RPMI8226 (cell line): ENCODE measurements at regions not wholly inside any gene's neighbourhood (a gene's known extent, or its start where the extent isn't known, plus 50 kb on each side); places are given as distances from the start of the nearest gene placed in this dataset.

Experiments
- DNase-seq: peaks from one replicate; pipeline ENCODE4 v3.0.0-alpha.2; 2015

DNA sequence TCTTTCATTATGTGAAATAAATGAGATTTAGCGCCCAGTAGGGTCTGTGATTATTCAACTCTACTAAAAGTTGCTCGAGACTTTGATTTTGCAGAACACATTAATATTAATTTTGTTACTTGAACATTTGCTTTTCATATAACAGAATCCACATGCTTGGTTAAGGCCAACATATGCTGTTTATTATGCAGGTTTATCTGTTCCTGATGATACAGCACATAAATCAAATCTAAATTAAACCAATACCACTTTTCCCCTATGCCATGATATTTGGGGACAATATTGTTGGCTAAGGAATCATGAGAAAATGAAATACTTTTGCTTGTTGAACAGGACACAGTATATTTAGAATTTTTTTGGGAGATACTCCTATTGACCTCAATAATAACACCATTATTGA, 291.1 kb downstream of the USP25 start:
- DNase-seq: no peak

DNA sequence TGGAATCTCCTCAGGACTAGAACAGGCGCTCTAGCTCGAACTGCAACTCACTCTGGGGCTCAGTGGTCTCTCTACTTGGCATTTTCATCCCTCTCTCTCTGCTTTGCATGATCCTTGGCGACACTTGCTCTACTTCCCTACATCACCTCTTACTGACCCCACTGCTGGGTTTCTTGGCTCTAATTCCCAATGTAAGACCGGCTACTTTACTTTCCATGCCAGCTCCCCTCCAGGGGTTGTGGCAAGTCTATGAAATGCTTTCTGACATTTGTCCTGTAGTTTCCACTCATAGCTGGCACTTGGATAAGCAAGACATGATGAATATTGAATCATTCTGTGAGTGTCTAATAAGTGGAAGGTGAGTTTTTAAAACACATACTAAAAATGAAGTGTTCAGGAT, 292.3 kb downstream of the USP25 start:
- no peak for DNase-seq

DNA sequence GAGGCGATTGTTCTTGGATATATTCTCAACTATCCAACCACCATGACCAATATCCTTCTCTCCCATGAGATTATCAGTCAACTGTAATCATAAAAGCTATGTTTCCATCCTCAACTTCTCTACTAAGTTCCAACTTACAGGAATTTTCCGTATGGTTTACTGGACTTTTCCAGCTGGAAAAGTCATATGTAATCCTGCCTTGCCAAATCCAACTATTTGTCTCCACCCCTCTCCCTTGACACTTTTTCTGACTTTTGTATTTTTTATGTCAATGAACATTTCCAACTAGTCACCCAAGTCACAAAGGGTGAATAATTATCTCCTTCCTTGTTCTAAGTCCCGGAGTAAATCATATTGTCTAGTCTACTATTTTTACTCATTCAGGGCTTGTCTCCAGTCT, 293.1 kb downstream of the USP25 start:
- no peak for DNase-seq

DNA sequence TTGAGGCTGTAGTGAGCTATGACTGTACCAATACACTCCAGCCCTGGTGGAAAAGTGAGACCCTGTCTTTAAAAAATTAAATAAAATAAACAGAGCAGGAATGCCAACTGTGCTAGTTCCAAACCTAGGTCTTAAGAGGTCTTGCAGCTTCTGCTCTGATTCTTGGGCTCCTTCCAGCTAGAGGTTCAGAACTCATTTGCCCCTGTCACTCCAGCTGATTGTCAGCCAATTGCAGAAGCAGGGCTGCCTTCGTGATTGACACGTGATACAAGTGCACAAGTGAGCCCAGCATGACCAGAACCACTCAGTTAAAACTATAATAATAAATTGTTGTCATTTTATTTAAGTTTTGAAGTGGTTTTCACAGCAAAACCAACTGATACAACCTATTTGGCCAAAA, 298.4 kb downstream of the USP25 start:
- DNase-seq: no peak

DNA sequence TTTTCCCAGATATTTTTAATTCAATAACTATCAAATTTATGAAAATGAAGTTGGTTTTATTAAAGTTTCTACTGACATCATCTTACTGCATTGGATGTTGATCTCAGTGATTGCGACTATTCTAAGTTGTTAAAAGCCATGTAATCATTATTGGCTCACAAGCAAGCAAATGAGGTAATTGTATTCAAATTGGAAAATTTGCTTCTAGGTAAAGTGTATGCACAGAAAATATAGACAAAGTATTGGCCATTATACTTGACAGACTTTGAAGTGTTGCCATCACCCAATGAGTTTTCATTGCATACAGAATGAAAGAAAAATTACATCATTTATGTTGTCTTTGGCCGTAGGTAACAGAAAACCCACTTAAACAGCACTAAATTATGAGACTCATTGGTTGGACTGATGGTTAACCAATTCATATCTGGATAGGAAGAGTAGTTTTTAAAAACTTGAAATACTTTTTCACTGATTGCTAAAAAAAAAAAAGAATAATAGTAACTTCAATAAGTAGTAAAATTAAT, 299.2 kb downstream of the USP25 start:
- DNase-seq: no peak

DNA sequence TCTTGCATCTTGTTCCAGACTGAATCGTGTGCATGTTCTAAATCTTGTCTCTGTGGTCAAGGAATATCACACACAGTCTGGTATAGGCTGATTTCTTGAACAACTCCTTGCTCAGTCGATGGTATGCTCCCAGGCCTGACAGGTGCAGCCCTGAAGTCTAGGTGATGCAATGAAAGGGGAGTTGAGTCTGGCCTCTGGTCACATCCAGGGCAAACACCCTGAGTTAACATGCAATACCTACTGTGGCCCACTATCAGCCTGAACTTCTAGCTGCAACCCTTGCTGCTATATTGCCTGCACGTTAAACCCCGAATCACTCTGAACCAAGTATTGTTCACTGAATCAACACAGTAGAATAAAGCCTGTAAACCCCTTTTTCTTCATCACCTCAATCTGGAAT, 303.4 kb downstream of the USP25 start:
- no peak for DNase-seq

DNA sequence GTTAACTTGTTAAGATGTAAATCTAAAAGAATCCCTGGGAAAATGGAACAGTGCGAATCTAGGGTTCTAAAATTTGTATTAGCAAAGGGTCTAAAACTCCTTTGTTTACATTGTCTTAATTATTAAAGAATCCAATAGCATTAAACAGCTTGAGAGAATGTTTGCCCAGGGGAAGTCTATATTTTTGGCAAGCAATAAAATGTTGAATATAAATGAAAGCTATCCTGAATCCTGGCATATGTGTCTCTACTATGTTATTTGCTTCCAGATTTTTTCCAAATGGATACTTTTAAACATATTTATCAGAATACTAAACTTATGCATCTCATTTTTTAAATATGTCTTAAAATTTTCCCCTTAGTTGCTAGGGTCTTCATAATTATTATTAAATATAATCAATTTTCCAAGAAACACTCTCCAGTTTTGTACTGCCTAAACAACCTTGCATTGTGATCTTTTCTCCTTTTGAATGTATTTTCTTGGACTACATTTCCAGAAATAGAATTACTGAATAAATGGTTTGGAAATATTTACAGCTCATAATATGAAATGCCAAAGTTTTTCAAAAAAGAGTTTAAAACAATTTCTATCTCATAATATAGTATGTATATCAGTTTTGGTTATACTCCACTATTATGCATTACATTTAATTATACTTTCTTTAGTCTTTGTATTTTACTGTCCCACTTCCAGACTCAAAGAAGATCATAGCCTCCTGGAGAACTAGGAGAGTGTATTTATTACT, 304.8 kb downstream of the USP25 start:
- no peak for DNase-seq

DNA sequence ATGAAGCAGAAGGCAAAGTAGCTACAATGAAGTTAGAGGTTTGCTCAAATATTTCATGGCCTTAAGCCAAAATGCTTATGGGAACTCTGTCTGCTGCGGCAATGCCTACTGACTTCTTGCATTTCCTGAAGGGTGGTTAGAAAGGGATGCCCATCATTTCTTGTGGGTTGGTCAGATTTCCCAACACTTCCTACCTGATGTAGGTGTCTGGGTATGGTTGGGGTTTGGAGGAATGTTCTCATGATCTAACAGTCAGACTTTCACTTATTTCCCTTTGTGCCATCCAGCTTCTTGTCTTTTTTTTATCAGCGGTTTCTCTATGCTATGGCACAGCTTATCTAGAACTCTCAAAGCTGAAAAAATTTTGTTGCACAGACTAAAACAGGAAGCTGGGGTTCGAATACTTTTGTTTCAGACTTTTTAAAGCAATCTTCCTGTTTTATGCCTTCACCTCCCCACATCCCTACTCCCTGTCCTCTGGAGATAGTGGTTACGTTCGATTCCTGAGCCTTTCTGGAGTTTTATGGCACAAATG, 307.7 kb downstream of the USP25 start:
- no peak for DNase-seq

DNA sequence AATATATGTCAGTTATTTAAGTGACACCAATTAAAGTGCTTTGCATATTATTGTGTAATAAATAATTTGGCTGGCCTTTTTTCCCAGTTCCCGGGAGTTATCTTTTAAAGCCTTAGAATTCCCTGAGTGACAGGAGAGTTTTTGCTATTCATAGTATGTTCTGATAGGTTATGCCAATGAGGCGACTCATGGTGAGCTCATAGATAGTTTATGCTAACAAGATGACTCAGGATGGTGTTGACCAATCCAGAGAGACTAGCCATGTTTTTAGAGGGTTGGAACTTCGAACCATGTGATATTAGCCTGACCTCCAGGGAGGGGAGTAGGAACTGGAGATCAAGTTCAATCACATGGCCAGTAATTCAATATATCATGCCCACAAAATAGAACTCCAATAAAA, 310.8 kb downstream of the USP25 start:
- DNase-seq: no peak

DNA sequence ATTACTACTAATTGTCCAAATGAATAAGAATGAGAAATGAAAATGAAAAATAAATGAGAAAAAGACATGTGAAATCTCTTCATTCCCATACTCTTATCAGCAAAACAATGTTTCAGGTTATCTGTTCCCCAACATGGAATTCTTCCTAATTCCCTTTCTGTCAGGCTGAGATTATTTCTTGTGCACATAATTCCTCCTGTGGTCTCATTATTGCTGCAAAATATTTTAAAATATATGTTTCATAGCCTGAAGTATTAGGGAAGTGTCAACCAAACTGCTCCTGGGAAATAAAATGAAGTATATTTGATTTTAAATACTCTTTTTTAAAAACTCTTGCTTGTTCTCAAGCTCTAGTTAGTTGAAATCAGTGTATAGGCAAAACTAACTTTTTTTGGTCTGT, 314.9 kb downstream of the USP25 start:
- DNase-seq: no peak

DNA sequence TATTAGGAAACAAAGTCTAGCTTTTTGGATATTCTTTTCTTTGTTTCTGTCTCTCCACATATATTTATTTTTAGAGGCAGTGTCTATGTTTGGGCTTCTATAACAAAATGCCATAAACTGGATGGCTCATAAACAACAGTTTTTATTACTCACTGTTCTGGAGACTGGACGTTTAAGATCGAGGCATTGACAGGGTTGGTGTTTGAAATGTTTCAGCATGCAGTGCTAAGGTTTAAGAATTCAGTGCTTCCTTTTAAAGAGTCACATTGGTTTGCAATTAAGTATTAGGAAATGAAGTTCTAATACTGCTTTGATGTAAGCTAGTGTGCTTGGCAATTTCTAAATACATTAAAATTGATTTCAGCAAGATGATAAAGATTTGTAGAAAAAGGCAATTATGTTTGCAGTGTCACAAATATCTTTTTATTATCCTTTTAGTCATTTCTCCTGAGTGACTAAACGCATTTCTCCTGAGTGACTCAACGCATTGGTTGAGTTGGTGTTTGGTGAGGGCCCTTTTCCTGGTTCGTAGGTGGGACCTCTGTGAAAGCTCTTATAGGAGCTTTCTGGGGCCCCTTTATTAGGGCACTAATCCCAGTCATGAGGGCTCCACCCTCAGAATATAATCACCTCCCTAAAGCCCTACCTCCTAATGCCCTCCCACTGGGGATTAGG, 317.0 kb downstream of the USP25 start:
- DNase-seq: no peak

DNA sequence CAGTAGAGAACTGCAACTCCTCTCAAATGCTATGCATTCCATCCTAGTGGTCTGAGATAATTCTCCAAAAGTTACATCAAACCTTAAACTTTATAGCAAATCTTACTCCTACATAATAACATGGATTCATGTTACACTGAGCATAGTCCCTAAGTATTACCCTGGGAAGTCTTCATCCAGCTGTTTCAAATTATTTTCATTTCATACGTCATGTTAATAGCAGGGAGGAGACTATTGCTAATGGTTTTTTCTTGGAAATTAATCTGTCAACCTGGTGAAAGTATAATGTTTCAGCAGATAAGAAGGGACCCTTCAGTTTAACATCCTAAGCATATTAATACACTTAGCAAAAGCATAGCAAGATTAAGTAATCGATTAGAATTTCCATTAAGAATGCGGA, 318.1 kb downstream of the USP25 start:
- no peak for DNase-seq

DNA sequence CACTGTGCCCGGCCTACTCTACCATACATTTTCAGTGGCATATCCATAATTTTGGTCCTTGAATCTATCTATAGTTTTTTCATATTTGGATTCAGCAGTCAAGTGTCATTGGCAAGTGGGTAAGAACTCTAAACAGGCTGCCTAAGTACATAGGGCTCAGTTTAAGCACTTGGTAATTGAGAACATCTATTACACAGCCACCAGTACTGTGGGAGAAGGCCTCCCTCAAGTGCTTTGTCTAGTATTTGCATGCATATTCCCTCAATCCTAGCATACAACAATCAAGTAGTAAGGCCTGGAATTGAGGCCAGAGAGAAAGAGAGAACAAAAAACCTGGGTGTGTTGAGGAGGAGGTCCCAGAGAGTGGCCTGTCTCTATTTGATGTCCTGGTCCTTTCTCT, 325.2 kb downstream of the USP25 start:
- no peak for DNase-seq

DNA sequence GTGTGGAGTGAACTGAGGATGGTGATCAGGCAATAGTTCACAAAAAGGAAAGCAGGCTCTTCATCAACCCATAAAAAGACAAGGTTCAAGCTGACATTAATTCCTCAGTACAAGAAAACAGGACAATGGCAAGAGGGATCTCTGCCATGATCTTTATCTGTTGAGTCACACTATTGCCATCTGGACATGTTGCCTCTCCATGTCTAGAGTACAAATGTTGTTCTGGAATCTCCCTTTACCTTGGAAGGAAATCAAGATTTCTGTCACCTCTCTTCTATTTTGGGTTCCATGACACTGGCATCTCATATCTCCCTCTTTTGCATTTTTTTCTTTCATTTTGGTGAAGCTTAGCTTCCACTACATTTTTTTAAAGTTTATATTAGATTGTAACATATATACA, 329.1 kb downstream of the USP25 start:
- no peak for DNase-seq

DNA sequence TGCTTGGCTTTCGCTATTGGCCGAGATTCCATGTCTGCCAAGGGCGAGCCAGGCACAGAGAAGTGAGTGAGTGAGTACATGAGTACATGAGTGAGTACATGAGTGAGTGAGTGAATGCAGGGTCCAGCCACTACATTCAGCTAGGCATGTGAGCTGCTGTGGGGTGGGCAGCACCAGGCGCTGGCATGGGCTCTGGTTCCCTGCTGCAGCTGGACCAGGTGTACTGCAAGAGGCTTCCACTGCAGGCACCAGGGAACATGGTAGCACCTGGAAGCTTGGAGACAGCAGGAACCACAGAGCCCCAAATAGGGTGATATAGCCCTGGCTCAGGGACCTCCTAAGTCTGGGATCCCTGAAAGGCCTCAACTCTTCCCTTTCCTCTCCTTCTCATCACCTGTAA, 330.2 kb downstream of the USP25 start:
- no peak for DNase-seq

DNA sequence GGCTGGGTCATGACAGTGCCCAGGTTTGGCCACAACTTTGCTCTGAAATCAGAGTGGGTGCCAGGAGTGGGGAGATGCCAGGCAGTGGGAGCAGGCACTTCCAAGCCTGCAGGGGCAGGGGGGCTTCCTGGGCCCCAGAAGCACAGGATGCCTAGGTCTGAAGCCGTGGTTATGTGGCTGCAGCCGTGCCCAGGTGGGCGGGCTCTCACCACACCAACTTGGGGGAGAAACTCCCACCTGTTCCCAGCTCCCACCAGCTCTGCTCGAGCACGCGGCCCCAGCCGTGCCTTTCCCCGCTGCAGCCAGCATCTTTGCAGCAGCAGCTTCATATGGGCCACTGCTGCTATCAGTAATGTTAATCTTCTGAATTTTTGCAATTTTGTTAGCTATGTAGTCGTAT, 331.4 kb downstream of the USP25 start:
- no peak for DNase-seq

DNA sequence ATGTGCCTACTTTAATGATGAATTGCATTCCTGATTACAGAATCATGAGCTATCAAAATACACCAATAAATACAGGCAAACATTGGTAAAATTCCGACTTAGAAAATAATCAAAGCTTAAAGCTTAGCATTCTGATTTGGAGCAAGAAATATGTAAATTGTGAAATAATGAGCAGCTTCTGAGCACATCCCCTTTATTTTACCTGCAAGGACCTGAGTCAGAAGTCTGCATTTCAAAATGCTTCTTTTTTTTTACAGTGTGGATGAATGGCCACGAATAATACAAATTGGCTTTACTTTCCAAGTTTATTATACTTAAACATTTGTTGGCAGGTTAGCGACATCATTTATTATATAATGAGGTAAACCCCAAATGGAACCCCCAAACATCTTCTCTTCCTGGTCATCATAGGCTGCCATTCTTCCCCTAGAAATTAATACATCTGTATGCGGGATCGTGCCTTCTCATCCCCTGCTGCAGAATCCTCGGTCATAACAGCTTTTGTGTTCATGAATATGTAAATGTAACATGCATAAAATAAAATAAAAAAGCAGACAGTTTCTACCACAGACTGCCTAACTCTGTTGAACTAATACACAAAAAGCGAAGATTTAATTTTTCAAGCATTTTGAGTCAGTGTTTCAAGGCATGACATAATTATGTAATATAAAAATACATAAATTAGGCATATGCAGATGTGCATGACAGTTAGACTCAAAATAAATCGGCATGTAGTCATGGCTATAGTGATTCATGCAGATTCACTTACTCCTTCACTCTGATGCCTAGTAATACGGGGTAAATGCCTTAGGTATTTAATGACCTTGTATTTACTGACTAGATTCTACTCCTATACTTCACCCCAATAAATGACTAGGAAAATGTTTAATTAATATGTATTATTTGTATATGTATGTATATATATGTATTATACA, 339.7 kb downstream of the USP25 start:
- no peak for DNase-seq

DNA sequence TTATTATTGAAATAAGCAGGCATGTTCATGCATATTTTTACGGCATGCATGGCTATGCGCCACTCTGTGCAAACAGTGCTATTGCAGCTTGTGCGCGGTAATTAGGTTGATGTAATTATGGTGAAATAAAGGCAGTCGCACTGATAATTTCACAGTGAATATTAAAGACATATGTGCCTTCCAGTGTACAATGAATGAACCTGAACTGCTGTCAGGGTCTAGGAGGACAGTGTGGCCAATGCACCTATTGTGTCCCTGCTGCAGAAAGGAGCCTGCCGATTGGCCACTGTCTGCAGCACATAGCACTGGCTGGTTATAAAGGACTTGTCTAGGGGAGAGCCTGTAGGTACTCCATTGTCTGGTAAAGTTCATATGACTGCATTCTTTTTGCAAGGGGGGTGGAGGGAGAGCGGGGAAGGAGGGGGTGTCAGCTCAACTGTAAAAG, 340.4 kb downstream of the USP25 start:
- no peak for DNase-seq

DNA sequence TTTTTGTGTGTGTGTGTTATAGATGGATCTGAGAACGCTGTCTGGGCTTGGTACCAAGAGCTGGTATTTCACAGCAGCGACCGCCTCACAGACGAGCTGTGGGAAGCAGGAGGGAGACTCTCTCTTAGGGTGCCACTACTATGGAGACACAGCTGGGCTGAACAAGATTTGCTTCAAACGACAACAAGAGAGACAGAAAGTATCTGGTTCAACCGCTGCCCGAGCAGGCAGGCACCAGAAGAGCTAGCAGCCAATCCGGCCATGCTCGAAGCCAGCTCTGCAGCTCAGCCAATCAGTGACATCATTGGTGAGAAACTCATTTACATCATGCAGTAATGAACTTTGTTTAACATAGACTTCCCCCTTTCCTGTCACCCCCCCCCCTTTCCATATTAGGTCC, 341.3 kb downstream of the USP25 start:
- DNase-seq: no peak

DNA sequence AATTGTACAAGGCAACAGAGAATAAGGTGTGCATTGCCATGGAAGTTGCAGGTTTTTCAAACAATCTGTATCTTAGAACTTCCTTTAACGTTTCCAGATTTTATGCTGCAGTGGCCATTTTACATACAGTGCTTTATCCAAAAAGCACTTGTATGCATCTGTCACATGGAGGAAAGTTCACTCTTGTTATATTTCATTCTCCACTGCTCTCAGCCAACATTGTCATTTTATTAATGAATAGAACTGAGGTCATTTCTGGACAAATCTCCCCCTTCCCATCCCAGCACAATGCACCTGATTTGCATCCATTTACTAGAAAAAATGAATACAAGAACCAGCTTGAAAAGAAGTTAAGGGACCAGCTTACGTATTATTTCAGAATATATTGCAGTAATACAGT, 342.0 kb downstream of the USP25 start:
- DNase-seq: no peak

DNA sequence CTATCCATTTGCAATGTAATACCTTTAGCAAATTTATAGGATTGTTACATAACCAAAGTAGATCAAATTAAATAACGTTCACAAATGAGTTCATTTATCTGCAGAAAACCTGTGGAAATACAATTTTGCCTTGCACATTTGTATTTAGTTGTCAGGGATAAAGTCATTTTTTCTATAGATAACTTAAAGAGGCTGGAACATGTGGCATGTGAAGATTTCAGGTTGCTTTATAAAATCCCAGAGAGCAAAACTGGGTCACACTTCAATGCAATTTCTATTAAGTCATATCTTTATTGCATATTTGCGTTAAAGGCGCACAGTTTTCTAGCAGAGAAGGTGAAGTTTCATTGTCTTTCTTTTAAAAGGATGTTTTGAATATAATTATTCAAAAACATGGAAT, 342.4 kb downstream of the USP25 start:
- DNase-seq: no peak

DNA sequence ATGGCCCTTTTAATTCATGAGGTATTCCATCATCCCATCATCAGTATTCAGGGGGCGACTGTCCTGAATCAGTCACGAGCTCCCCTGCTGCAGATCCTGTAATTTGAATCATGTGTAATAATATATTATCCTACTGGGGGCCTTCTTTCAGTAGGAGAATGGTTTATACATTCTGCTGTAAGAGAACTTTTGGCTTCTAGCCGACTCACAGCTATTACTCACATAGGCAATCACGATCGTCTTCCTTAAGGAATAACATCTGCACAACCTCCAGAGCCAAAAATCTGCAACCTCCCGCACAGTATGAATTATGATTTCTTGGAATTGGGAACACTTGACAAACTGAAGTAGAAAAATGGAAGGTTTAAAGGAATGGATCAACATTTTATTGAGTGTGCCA, 343.0 kb downstream of the USP25 start:
- no peak for DNase-seq

DNA sequence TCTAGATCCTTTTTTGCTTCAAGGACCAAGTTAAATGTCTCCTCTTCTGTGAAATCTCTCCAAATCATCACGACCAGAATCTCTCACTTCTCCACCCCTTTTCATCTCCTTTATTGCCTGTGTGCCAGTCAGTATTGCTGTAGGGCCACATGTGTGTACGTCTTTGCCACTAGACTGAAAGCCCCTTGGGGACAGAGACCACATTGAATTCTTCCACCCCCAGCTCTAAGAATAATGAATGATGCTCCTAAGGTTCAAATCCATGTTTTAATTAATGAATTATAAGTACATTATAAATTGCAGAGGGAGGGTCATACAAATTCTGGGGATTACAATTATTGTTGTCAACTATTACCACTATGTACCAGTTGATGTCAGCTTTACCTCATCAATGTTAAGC, 343.8 kb downstream of the USP25 start:
- no peak for DNase-seq
